ENCODE measurements at regions not wholly inside any gene's neighbourhood (a gene's known extent, or its start where the extent isn't known, plus 50 kb on each side); places are given as distances from the start of the nearest gene placed in this dataset.

- TF ChIP-seq POLR2A (IDR thresholded peaks at IDR 0.05) (no peak), CTCF (IDR thresholded peaks at IDR 0.05) (no peak)
Observed at GRCh38 chr9:32844259-32844658, 60.9 kb downstream of the TMEM215 start.
